Activated CD8-positive, alpha-beta memory T cell treated with anti-CD3 and anti-CD28 coated beads for 4 hours (primary cell): ENCODE measurements at regions not wholly inside any gene's neighbourhood (a gene's known extent, or its start where the extent isn't known, plus 50 kb on each side); places are given as distances from the start of the nearest gene placed in this dataset.

ENCODE experiments used
- DNase-seq, 2 donors: peaks; one replicate each; pipeline ENCODE4 v3.0.0-alpha.2; 2020; ENCODE audit warnings: low read depth in 2 of 2

GRCh38 chr17:33514369-33514768 is 221.3 kb upstream of the ASIC2 start:
- no peak for DNase-seq

GRCh38 chr17:33515974-33516373 is 222.9 kb upstream of the ASIC2 start:
- no peak for DNase-seq

GRCh38 chr17:33516645-33517044 is 223.6 kb upstream of the ASIC2 start:
- no peak for DNase-seq

GRCh38 chr17:33517746-33518145 is 224.7 kb upstream of the ASIC2 start:
- DNase-seq: no peak

- DNase-seq: no peak
Measured at GRCh38 chr17:33519692-33520091, 226.6 kb upstream of the ASIC2 start.

- no peak for DNase-seq
Measured at GRCh38 chr17:33520426-33521330, 227.6 kb upstream of the ASIC2 start.

GRCh38 chr17:33521784-33522183 is 228.7 kb upstream of the ASIC2 start:
- DNase-seq: no peak

GRCh38 chr17:33522623-33523022 is 229.5 kb upstream of the ASIC2 start:
- no peak for DNase-seq

- no peak for DNase-seq
Measured at GRCh38 chr17:33523577-33523981, 230.5 kb upstream of the ASIC2 start.

- no peak for DNase-seq
Measured at GRCh38 chr17:33525186-33525585, 232.1 kb upstream of the ASIC2 start.

GRCh38 chr17:33526717-33527116 is 233.6 kb upstream of the ASIC2 start:
- no peak for DNase-seq

GRCh38 chr17:33527290-33527689 is 234.2 kb upstream of the ASIC2 start:
- DNase-seq: no peak

- no peak for DNase-seq
Measured at GRCh38 chr17:33528846-33529245, 235.8 kb upstream of the ASIC2 start.

- DNase-seq: no peak
Measured at GRCh38 chr17:33529816-33530215, 236.7 kb upstream of the ASIC2 start.

GRCh38 chr17:33531311-33531710 is 238.2 kb upstream of the ASIC2 start:
- no peak for DNase-seq

- DNase-seq: no peak
Measured at GRCh38 chr17:33534087-33534486, 241.0 kb upstream of the ASIC2 start.

GRCh38 chr17:33545124-33545523 is 252.0 kb upstream of the ASIC2 start:
- no peak for DNase-seq

GRCh38 chr17:33550261-33550660 is 257.2 kb upstream of the ASIC2 start:
- no peak for DNase-seq

- DNase-seq: no peak
Measured at GRCh38 chr17:33551075-33551474, 258.0 kb upstream of the ASIC2 start.

- no peak for DNase-seq
Measured at GRCh38 chr17:33551911-33552310, 258.8 kb upstream of the ASIC2 start.

GRCh38 chr17:33560165-33560564 is 267.1 kb upstream of the ASIC2 start:
- DNase-seq: no peak

GRCh38 chr17:33560871-33561270 is 267.8 kb upstream of the ASIC2 start:
- no peak for DNase-seq

GRCh38 chr17:33561569-33562334 is 268.7 kb upstream of the ASIC2 start:
- no peak for DNase-seq
